ENCODE measurements at regions not wholly inside any gene's neighbourhood (a gene's known extent, or its start where the extent isn't known, plus 50 kb on each side); places are given as distances from the start of the nearest gene placed in this dataset.

GRCh38 chr18:51399491-51400122 is 202.1 kb upstream of the MEX3C start:
- Histone ChIP-seq H3K9me3 (no peaks in the 10 kb centered on the region), H3K36me3 (no peaks in the 10 kb centered on the region), H3K27ac (no peak overlapping the region), H3K4me1 (peaks cover 0 to 14% of the 10 kb centered on the region in 2 donors), H3K4me3 (no peak overlapping the region), H3K27me3 (no peaks in the 10 kb centered on the region)
- TF ChIP-seq CTCF (IDR thresholded peaks at IDR 0.05) = no peak
- DNase-seq (ENCODE audit: low spot score) = no peak

DNA sequence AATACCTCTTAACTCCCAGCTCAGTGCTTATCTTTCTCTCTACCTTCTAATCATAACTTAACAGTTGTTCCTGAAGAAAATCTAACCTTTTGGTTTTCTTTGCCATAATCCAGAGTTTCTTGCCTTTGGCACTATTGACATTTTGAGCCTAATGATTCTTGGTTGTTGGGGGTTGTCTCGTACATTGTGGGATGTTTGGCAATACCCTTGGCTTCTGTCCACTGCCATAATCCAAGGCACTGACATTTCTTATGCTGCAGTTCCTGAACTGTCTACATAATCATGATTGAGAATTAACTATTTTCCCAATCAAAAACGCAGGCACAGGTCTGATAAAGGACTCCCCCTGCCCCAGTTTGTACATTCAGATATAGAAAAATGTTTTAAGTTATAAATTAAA is 203.2 kb upstream of the MEX3C start:
- TF ChIP-seq CTCF (IDR thresholded peaks at IDR 0.05) = no peak
- Histone ChIP-seq H3K36me3 (no peaks in the 10 kb centered on the region), H3K27ac (no peak overlapping the region), H3K9me3 (no peaks in the 10 kb centered on the region), H3K4me3 (no peak overlapping the region), H3K27me3 (no peaks in the 10 kb centered on the region), H3K4me1 (peaks cover 0 to 14% of the 10 kb centered on the region in 2 donors)
- no peak for DNase-seq (ENCODE audit: low spot score)

DNA sequence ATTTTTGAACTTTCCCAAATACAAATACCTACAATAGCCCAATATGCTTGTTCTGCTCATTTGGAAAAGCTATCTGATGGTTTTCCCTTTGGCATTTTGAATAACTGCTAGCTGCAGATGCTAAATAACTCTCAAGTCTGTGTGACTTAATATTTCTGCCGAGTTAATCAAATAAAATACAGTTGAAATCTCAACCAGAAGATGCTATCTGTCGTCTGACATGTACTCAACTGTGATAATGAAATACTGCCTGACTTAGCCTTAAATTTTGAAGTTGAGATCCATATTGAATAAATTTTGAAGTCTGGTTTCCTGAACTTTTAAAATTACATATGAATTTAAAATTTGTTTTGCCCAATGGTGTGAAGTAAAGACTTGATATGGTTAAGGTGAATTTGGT is 204.4 kb upstream of the MEX3C start:
- no peak for DNase-seq (ENCODE audit: low spot score)
- TF ChIP-seq CTCF (IDR thresholded peaks at IDR 0.05) = no peak
- Histone ChIP-seq H3K27ac (no peak overlapping the region), H3K36me3 (no peaks in the 10 kb centered on the region), H3K4me3 (no peak overlapping the region), H3K9me3 (no peaks in the 10 kb centered on the region), H3K4me1 (peaks cover 0 to 14% of the 10 kb centered on the region in 2 donors), H3K27me3 (no peaks in the 10 kb centered on the region)

DNA sequence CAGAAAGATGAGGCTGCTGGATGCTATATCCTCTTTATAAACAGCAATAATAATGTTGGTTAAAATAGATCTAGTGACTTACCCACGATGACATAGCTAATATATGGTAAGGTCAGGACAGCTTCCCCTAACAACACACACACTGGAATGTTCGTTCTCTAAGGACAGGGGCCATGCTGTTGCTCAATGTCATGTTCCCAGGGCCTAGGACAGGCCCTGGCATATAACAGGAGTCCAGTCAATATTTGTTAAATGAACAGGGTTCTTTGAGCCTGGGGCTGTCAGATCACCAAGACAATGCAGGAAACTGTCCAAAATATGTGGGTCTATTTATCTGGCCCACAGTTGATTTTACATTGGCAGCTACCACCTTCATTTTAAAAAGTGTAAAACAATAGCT is 207.1 kb upstream of the MEX3C start:
- Histone ChIP-seq H3K9me3 (no peaks in the 10 kb centered on the region), H3K27ac (no peak overlapping the region), H3K36me3 (no peaks in the 10 kb centered on the region), H3K27me3 (no peaks in the 10 kb centered on the region), H3K4me3 (no peak overlapping the region), H3K4me1 (peaks cover 0 to under 1% of the 10 kb centered on the region in 2 donors)
- TF ChIP-seq CTCF (IDR thresholded peaks at IDR 0.05) = no peak
- no peak for DNase-seq (ENCODE audit: low spot score)

GRCh38 chr18:51405683-51406477 is 208.4 kb upstream of the MEX3C start:
- H3K4me3 ChIP-seq = no peak overlapping the region
- no peak overlapping the region for H3K27ac ChIP-seq
- no peaks in the 10 kb centered on the region for H3K27me3 ChIP-seq
- no peaks in the 10 kb centered on the region for H3K9me3 ChIP-seq
- DNase-seq (ENCODE audit: low spot score) = no peak
- no peak for TF ChIP-seq CTCF (IDR thresholded peaks at IDR 0.05)
- H3K4me1 ChIP-seq = no peaks in the 10 kb centered on the region
- H3K36me3 ChIP-seq = no peaks in the 10 kb centered on the region
